Ovary (tissue), 7 donors: ENCODE measurements at regions not wholly inside any gene's neighbourhood (a gene's known extent, or its start where the extent isn't known, plus 50 kb on each side); places are given as distances from the start of the nearest gene placed in this dataset.

ENCODE experiments used
- DNase-seq, 5 donors: peaks; one replicate each; pipeline ENCODE4 v3.0.0-alpha.2; 2019 to 2020
- H3K27ac ChIP-seq, 2 donors: fragments of 200-600 bp; one replicate each; pipeline versions ENCODE4 v1.5.1 to v1.8.0; 2019 to 2022
- H3K27me3 ChIP-seq: fragments of 200-600 bp; one replicate; pipeline ENCODE4 v1.8.0; 2022
- H3K36me3 ChIP-seq: fragments of 200-600 bp; sonication (generic); one replicate; pipeline ENCODE4 v1.5.1; 2019
- H3K4me1 ChIP-seq: one replicate; pipeline ENCODE4 v1.8.1; 2013; ENCODE audit warnings: mild to moderate bottlenecking, moderate library complexity; ENCODE audit not compliant: insufficient read depth
- H3K4me3 ChIP-seq: fragments of 200-600 bp; sonication (generic); one replicate; pipeline ENCODE4 v1.5.1; 2017
- H3K9me3 ChIP-seq, 2 donors: fragments of 200-600 bp in 1 of 2; sonication (generic) in 1 of 2; one replicate each; pipeline versions ENCODE4 v1.5.1 to v1.8.1; 2013 to 2019; ENCODE audit warnings: mild to moderate bottlenecking in 1 of 2, moderate library complexity in 1 of 2
- EP300 ChIP-seq: sonication (generic); formaldehyde crosslinking; IDR thresholded peaks from one replicate; pipeline ENCODE4 v1.6.1; 2017; ENCODE audit warnings: antibody characterized with exemption
- POLR2A ChIP-seq: fragments of 450-650 bp; IDR thresholded peaks from one replicate; pipeline ENCODE4 v1.6.1; 2017; ENCODE audit warnings: antibody characterized with exemption, mild to moderate bottlenecking, moderate library complexity
- WGBS, 3 donors: extraction: QIAGEN DNeasy Blood & Tissue Kit in 1 of 3; methylation state at CpG; one replicate each; pipeline versions ENCODE4 v1.1.5 to v1.1.7; 2013 to 2017; 5-methylcytosine and 5-hydroxymethylcytosine counted together
- intact Hi-C, 4 donors: fragments of 100-400 bp; cut with DNase I; formaldehyde crosslinking; loops; one replicate each; pipeline versions ENCODE4 v1.11.0 to v1.15.1; 2022 to 2023
- TF ChIP-seq, protein P1 (sequence below), 3 donors: fragments of 450-650 bp in 2 of 3; fragments of 200-600 bp in 1 of 3; IDR thresholded peaks; one replicate each; pipeline versions ENCODE4 v1.5.1 to v1.8.0; 2016 to 2022; ENCODE audit warnings: antibody characterized with exemption in 3 of 3, mild to moderate bottlenecking in 1 of 3
- donor health status: DM: no; HTN: no; CAD: no; lungs with moderate emphysema.
- donor health status: DM: no; HTN: no; CAD: no.
- donor health status: Bipolar disorder and iron deficiency.
- donor health status: DM: no; HTN: no; CAD: no.
- donor health status: DM: yes; HTN: yes; CAD: no.

DNA sequence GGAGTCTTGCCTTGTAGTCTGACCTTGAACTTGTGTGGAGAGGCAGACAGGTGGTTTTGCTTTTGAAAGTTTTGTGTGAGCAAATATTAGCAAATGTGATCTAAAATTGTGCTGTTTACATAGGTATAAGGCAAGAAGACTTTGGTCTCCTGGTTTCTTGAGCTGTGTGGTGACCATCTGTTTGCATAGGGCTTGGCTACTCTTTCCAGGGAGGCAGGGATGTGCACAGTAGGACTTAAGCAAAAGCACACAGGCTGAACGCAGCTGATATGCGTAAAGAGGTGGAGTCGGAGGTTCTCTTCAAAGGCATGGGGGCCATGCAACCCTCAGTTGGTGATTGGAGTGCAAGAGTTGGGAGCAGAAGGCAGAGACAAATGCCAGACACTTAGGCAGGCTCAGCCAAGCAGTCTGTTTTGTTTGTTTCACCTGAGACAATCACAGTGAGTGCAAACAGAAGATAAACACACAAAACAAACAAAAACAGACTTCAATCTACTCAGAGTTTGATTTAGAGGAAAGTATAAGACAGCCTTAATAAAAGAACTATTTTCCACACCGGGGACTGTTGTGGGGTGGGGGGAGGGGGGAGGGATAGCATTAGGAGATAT lies 744.2 kb downstream of the MTRR start:
- no peak overlapping the region for H3K4me3 ChIP-seq
- TF ChIP-seq, protein P1, sequence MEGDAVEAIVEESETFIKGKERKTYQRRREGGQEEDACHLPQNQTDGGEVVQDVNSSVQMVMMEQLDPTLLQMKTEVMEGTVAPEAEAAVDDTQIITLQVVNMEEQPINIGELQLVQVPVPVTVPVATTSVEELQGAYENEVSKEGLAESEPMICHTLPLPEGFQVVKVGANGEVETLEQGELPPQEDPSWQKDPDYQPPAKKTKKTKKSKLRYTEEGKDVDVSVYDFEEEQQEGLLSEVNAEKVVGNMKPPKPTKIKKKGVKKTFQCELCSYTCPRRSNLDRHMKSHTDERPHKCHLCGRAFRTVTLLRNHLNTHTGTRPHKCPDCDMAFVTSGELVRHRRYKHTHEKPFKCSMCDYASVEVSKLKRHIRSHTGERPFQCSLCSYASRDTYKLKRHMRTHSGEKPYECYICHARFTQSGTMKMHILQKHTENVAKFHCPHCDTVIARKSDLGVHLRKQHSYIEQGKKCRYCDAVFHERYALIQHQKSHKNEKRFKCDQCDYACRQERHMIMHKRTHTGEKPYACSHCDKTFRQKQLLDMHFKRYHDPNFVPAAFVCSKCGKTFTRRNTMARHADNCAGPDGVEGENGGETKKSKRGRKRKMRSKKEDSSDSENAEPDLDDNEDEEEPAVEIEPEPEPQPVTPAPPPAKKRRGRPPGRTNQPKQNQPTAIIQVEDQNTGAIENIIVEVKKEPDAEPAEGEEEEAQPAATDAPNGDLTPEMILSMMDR (IDR thresholded peaks at IDR 0.05): no peak
- no peak for TF ChIP-seq POLR2A
- no peak for TF ChIP-seq EP300
- 74 to 84% (median 75%) methylated on average over 4 of the region's 4 CpGs for WGBS, 3 donors
- H3K4me1 ChIP-seq: no peaks in the 10 kb centered on the region
- H3K27me3 ChIP-seq: no peaks in the 10 kb centered on the region
- no peak for DNase-seq
- no peak overlapping the region for H3K27ac ChIP-seq
- intact Hi-C loops: no loop called here
- H3K36me3 ChIP-seq: no peaks in the 10 kb centered on the region
- no peaks in the 10 kb centered on the region for H3K9me3 ChIP-seq

- Histone ChIP-seq H3K27ac (no peak overlapping the region), H3K4me3 (no peak overlapping the region), H3K9me3 (no peaks in the 10 kb centered on the region), H3K4me1 (no peaks in the 10 kb centered on the region), H3K36me3 (no peaks in the 10 kb centered on the region), H3K27me3 (no peaks in the 10 kb centered on the region)
- whole genome bisulfite sequencing, 3 donors: 83 to 91% (median 90%) methylated on average over 7 of the region's 7 CpGs
- DNase-seq: no peak
- TF ChIP-seq, protein P1 (IDR thresholded peaks at IDR 0.05): no peak
- no peak for TF ChIP-seq POLR2A
- TF ChIP-seq EP300: no peak
- intact Hi-C loops: no loop called here
Measured at GRCh38 chr5:8615142-8615858, 746.4 kb downstream of the MTRR start.

DNA sequence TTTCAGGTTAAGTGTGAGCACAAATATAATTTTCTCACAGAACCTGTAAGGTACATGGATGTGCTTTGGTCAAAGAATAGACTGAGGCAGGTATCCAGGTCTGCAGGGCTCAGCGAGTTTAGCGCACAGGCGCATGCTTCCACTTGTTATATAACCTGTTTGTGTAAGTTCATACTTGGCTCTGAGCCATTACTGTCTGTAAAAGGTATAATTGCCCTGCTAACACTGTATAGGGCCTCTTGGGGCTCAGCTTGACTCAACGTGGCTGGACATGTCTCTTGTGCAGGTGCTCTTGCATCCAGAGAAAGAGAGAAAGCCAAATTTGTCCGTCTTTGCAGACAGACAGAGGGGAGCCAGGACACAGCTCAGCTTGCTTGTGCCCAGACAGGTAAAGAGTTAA lies 759.6 kb downstream of the MTRR start:
- Histone ChIP-seq H3K4me1 (no peaks in the 10 kb centered on the region), H3K9me3 (no peaks in the 10 kb centered on the region), H3K4me3 (no peak overlapping the region), H3K36me3 (no peaks in the 10 kb centered on the region), H3K27me3 (no peaks in the 10 kb centered on the region), H3K27ac (no peak overlapping the region)
- no peak for DNase-seq
- intact Hi-C loops: no loop called here
- 68 to 76% (median 72%) methylated on average over 5 of the region's 5 CpGs for whole genome bisulfite sequencing, 3 donors
- TF ChIP-seq, protein P1 (IDR thresholded peaks at IDR 0.05): no peak
- TF ChIP-seq EP300 (no peak), POLR2A (no peak)

DNA sequence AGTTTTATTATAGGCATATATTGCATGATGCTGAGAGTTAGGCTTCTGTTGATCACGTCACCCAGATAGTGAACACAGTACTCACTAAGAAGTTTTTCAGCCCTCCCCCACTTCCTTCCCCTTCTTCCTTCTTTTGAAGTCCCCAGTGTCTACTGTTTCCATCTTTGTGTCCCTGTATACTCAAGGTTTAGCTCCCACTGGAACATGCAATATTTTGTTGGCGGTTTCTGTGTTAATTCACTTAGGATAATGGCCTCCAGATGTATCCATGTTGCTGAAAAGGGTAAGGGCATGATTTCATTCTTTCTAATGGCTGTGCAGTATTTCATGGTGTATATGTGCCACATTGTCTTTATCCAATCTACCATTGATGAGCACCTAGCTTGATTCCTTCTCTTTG lies 764.3 kb downstream of the MTRR start:
- Histone ChIP-seq H3K27ac (no peak overlapping the region), H3K4me1 (no peaks in the 10 kb centered on the region), H3K4me3 (no peak overlapping the region), H3K27me3 (no peaks in the 10 kb centered on the region), H3K9me3 (no peaks in the 10 kb centered on the region), H3K36me3 (no peaks in the 10 kb centered on the region)
- TF ChIP-seq, protein P1 (IDR thresholded peaks at IDR 0.05): no peak
- TF ChIP-seq POLR2A: no peak
- TF ChIP-seq EP300: no peak
- intact Hi-C loops: no loop called here
- no peak for DNase-seq
- WGBS, 3 donors: 80 to 93% (median 83%) methylated on average over 2 of the region's 2 CpGs
